ENCODE measurements at regions not wholly inside any gene's neighbourhood (a gene's known extent, or its start where the extent isn't known, plus 50 kb on each side); places are given as distances from the start of the nearest gene placed in this dataset.

DNA sequence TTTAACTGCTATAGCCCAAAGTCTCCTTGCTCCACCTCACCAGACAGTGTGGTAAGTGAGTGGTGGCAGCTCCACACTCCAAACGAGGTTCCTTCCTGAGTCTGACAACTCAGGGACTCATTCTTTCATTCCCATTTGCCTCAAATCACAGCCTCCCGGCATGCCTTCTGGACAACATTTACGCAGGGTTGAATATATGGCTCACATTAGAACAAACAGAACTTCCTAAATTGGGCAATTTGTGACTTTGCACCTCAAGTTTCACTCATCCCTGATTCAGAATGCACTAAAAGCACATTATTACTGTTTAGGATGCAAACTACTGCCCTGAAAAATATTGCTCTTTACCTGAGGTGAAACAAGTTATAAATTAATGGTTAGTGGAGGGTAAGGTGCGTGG lies 224.6 kb upstream of the PPARGC1A start:
- H3K9me3 Mint-ChIP-seq: peaks cover 7% of the 10 kb centered on the region
- peaks cover 3% of the 10 kb centered on the region for H3K27me3 Mint-ChIP-seq
- H3K27ac Mint-ChIP-seq: no peak overlapping the region
- H3K4me3 Mint-ChIP-seq: no peak overlapping the region
- no peaks in the 10 kb centered on the region for H3K36me3 Mint-ChIP-seq (ENCODE audit: low read depth)
- no peaks in the 10 kb centered on the region for H3K4me1 Mint-ChIP-seq (ENCODE audit: low read depth)

GRCh38 chr4:24112466-24112865 lies 222.6 kb upstream of the PPARGC1A start:
- H3K4me3 Mint-ChIP-seq: no peak overlapping the region
- peaks cover 10% of the 10 kb centered on the region for H3K9me3 Mint-ChIP-seq
- H3K4me1 Mint-ChIP-seq (ENCODE audit: low read depth): no peaks in the 10 kb centered on the region
- no peak overlapping the region for H3K27ac Mint-ChIP-seq
- H3K36me3 Mint-ChIP-seq (ENCODE audit: low read depth): no peaks in the 10 kb centered on the region
- peaks cover 3% of the 10 kb centered on the region for H3K27me3 Mint-ChIP-seq

DNA sequence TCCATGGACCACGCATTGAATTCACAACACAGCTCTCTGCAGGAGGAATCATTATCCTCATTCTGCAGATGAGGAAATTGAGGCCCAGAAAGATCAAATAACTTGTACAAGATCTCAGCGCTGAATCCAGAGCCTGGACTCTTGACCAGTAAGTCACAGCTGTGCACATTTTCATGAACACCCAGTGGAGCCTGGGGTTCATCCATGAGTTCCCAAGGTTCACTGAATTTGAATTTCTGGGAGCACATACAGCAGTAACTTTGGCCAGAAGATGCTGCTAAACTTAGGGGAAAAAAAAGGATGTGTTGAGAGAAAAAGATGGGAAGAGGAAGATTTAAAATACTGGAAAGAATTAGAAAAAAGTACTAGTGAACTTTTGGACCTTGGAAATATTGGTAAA lies 218.7 kb upstream of the PPARGC1A start:
- no peak overlapping the region for H3K27ac Mint-ChIP-seq
- H3K9me3 Mint-ChIP-seq: peaks cover 8% of the 10 kb centered on the region
- H3K36me3 Mint-ChIP-seq (ENCODE audit: low read depth): no peaks in the 10 kb centered on the region
- peaks cover 1% of the 10 kb centered on the region for H3K27me3 Mint-ChIP-seq
- no peak overlapping the region for H3K4me3 Mint-ChIP-seq
- no peaks in the 10 kb centered on the region for H3K4me1 Mint-ChIP-seq (ENCODE audit: low read depth)

GRCh38 chr4:24105327-24106038 lies 215.6 kb upstream of the PPARGC1A start:
- Mint-ChIP-seq H3K27me3 (no peaks in the 10 kb centered on the region), H3K36me3 (ENCODE audit: low read depth) (no peaks in the 10 kb centered on the region), H3K27ac (no peak overlapping the region)

GRCh38 chr4:24104158-24104565 lies 214.3 kb upstream of the PPARGC1A start:
- Mint-ChIP-seq H3K9me3 (peaks cover 3% of the 10 kb centered on the region), H3K27me3 (no peaks in the 10 kb centered on the region), H3K27ac (no peak overlapping the region), H3K4me1 (ENCODE audit: low read depth) (no peaks in the 10 kb centered on the region), H3K4me3 (no peak overlapping the region), H3K36me3 (ENCODE audit: low read depth) (no peaks in the 10 kb centered on the region)

More at GRCh38 chr4:24105327-24106038, 215.6 kb upstream of the PPARGC1A start:
- peaks cover 6% of the 10 kb centered on the region for H3K9me3 Mint-ChIP-seq
- H3K4me3 Mint-ChIP-seq: no peak overlapping the region
- no peaks in the 10 kb centered on the region for H3K4me1 Mint-ChIP-seq (ENCODE audit: low read depth)

DNA sequence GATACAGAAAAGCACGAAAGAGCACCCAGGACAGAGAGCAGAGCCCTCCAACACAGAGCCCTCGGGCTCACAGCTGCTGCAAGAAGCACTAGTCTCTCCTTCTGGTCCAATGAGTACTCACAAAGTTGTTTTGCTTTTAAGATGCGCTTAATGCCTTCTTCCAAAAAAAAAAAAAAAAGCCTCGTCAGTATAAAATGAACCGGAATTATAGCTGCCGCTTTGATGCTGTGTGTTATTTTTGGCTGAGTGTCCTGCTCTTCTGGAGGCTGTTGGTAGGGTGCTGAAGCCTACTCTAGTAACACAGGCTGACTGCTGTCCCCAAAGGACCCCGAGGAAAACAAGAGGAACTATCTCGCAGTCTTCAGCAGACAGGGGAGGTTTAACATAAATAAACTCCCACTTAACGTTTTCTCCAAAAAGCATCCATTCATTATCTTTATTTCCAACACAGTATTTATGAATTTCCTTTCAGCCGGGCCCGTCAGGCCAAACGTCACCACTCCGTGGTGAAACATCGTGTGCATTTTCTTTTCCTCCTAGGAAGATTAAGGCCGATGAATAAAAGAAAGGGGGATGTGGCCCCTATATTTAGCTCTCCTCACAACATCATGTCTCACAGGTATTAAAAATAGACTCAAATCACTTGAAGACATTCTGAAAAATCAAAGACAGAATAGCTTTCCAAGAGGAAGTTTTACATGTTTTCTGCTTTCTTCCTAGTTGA lies 213.7 kb upstream of the PPARGC1A start:
- peaks cover 2% of the 10 kb centered on the region for H3K9me3 Mint-ChIP-seq
- H3K4me1 Mint-ChIP-seq (ENCODE audit: low read depth): no peaks in the 10 kb centered on the region
- no peaks in the 10 kb centered on the region for H3K27me3 Mint-ChIP-seq
- H3K4me3 Mint-ChIP-seq: no peak overlapping the region
- no peaks in the 10 kb centered on the region for H3K36me3 Mint-ChIP-seq (ENCODE audit: low read depth)
- no peak overlapping the region for H3K27ac Mint-ChIP-seq

GRCh38 chr4:24102621-24103020 lies 212.8 kb upstream of the PPARGC1A start:
- Mint-ChIP-seq H3K36me3 (ENCODE audit: low read depth) (no peaks in the 10 kb centered on the region), H3K4me3 (no peak overlapping the region), H3K27me3 (no peaks in the 10 kb centered on the region), H3K4me1 (ENCODE audit: low read depth) (no peaks in the 10 kb centered on the region), H3K27ac (no peak overlapping the region), H3K9me3 (no peaks in the 10 kb centered on the region)

DNA sequence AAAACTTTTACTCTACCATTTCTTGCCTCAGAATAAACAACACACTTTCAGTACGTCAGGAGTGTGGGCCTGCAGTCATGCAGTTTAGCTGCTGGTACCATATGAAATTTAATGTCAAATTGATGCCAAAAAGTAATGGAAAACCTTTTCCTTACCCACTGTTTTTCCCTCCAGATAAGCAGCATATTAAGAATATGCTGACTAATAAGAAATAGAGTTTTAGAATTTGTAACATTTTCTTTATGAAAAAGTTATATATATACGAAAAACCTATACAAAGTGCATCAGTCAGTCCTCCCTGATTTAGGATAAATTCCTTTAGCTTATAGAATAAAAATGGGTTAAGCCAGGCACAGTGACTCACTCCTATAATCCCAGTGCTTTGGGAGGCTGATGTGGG lies 206.8 kb upstream of the PPARGC1A start:
- no peak overlapping the region for H3K27ac Mint-ChIP-seq
- no peak overlapping the region for H3K4me3 Mint-ChIP-seq
- H3K4me1 Mint-ChIP-seq (ENCODE audit: low read depth): no peaks in the 10 kb centered on the region
- H3K9me3 Mint-ChIP-seq: no peaks in the 10 kb centered on the region
- H3K36me3 Mint-ChIP-seq (ENCODE audit: low read depth): no peaks in the 10 kb centered on the region
- H3K27me3 Mint-ChIP-seq: no peaks in the 10 kb centered on the region

- Mint-ChIP-seq H3K27me3 (no peaks in the 10 kb centered on the region), H3K36me3 (ENCODE audit: low read depth) (no peaks in the 10 kb centered on the region), H3K9me3 (no peaks in the 10 kb centered on the region), H3K4me1 (ENCODE audit: low read depth) (no peaks in the 10 kb centered on the region), H3K27ac (no peak overlapping the region), H3K4me3 (no peak overlapping the region)
These were observed 204.9 kb upstream of the PPARGC1A start for GRCh38 chr4:24094726-24095125.

GRCh38 chr4:24093446-24093845 lies 203.6 kb upstream of the PPARGC1A start:
- H3K4me3 Mint-ChIP-seq: no peak overlapping the region
- H3K27ac Mint-ChIP-seq: no peak overlapping the region
- H3K27me3 Mint-ChIP-seq: no peaks in the 10 kb centered on the region
- H3K4me1 Mint-ChIP-seq (ENCODE audit: low read depth): no peaks in the 10 kb centered on the region
- H3K9me3 Mint-ChIP-seq: no peaks in the 10 kb centered on the region
- no peaks in the 10 kb centered on the region for H3K36me3 Mint-ChIP-seq (ENCODE audit: low read depth)

GRCh38 chr4:24091639-24092233 lies 201.9 kb upstream of the PPARGC1A start:
- no peaks in the 10 kb centered on the region for H3K4me1 Mint-ChIP-seq (ENCODE audit: low read depth)
- no peaks in the 10 kb centered on the region for H3K9me3 Mint-ChIP-seq
- no peak overlapping the region for H3K4me3 Mint-ChIP-seq
- no peaks in the 10 kb centered on the region for H3K36me3 Mint-ChIP-seq (ENCODE audit: low read depth)
- no peaks in the 10 kb centered on the region for H3K27me3 Mint-ChIP-seq
- no peak overlapping the region for H3K27ac Mint-ChIP-seq

- Mint-ChIP-seq H3K36me3 (ENCODE audit: low read depth) (no peaks in the 10 kb centered on the region), H3K9me3 (no peaks in the 10 kb centered on the region), H3K4me1 (ENCODE audit: low read depth) (no peaks in the 10 kb centered on the region), H3K27me3 (no peaks in the 10 kb centered on the region), H3K27ac (no peak overlapping the region), H3K4me3 (no peak overlapping the region)
These were observed 200.1 kb upstream of the PPARGC1A start for GRCh38 chr4:24089851-24090534.

DNA sequence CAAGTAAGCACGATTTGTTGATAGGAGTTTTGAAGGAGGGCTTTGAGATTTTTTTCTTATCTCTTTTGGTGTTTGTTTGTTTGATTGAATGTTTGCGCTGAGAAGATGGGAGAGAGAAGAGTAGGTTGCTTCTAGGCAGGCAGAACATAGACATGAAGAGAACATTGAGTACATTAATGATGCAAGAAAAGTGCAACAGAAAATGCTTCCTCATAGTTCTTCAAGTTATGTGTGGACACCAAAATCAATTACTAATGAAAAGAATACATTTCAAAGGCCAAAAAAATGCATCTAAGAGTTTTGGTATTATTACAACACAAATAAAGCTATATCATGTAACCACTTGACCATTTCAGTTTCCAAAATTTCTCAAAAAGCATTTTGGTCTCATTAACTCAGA lies 191.0 kb upstream of the PPARGC1A start:
- no peaks in the 10 kb centered on the region for H3K9me3 Mint-ChIP-seq
- H3K27me3 Mint-ChIP-seq: no peaks in the 10 kb centered on the region
- no peaks in the 10 kb centered on the region for H3K4me1 Mint-ChIP-seq (ENCODE audit: low read depth)
- H3K27ac Mint-ChIP-seq: no peak overlapping the region
- H3K4me3 Mint-ChIP-seq: no peak overlapping the region
- no peaks in the 10 kb centered on the region for H3K36me3 Mint-ChIP-seq (ENCODE audit: low read depth)

DNA sequence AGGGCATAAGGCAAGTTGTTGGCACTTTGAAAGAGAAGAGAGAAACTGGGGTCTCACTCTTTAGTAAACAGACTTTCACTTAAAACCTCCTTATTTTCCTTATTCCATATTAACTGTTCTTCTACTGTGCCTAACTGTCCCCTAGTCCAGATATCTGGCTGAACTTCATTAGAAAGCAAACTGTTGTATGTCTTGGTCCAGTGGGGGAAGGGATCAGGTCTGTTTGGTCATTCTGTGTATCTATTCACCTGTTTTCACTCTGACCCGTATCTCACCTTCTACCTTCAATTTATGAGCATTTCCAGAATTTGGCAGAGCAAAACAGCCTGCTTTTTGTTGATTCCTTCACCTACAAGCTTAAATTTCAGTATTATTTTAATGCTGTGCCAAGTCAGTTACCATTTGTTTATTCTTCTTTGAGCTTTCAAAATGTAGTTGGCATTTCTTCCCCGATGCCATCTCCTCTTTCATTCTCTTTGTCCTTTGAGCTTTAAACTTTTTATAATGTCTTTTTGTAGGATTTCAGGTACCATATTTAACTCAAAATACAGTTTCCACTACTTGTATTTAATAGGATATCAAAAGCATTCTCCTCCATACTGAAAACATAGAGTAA lies 188.6 kb upstream of the PPARGC1A start:
- Mint-ChIP-seq H3K27ac (no peak overlapping the region), H3K4me3 (no peak overlapping the region), H3K4me1 (ENCODE audit: low read depth) (no peaks in the 10 kb centered on the region), H3K9me3 (peaks cover 6% of the 10 kb centered on the region), H3K36me3 (ENCODE audit: low read depth) (no peaks in the 10 kb centered on the region), H3K27me3 (no peaks in the 10 kb centered on the region)

GRCh38 chr4:24076811-24077210 lies 187.0 kb upstream of the PPARGC1A start:
- Mint-ChIP-seq H3K4me3 (no peak overlapping the region), H3K36me3 (ENCODE audit: low read depth) (no peaks in the 10 kb centered on the region), H3K9me3 (peaks cover 6% of the 10 kb centered on the region), H3K27me3 (no peaks in the 10 kb centered on the region), H3K27ac (no peak overlapping the region), H3K4me1 (ENCODE audit: low read depth) (no peaks in the 10 kb centered on the region)
